NT2/D1 (cell line): ENCODE measurements at regions not wholly inside any gene's neighbourhood (a gene's known extent, or its start where the extent isn't known, plus 50 kb on each side); places are given as distances from the start of the nearest gene placed in this dataset.

Source experiments
- SUZ12 ChIP-seq: IDR thresholded peaks from 2 replicates; pipeline ENCODE4 v1.6.1; 2011; ENCODE audit not compliant: insufficient read length, insufficient read depth; ENCODE audit errors: extremely low read depth
- YY1 ChIP-seq: IDR thresholded peaks from 2 replicates; pipeline ENCODE4 v1.6.1; 2011; ENCODE audit not compliant: insufficient read length, insufficient read depth
- ZNF274 ChIP-seq: IDR thresholded peaks from 2 replicates; pipeline ENCODE4 v1.6.1; 2011; ENCODE audit warnings: mild to moderate bottlenecking, low read depth, low read length

DNA sequence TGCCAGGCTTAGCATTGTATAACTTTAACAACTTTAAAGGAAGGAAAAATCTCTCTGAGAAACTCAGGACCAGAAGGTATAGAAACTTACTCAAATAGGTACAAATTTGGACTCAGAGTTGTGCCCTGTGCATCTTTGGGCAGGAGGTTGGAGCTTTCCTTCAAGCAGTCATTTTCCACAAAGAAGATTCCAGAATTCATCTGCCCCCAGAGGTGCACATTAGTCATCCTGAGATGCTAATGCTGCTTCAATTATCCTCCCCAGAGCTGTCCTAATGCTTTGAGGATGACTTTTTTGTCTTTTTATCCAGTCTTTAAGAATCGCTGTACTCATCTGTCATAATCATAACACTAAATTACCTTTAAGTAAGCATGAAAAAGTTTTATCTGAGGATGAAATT lies 243.0 kb upstream of the WWC1 start:
- TF ChIP-seq YY1 (no peak), ZNF274 (no peak), SUZ12 (no peak)
